CD4-positive, CD25-positive, alpha-beta regulatory T cell (primary cell): ENCODE measurements at regions not wholly inside any gene's neighbourhood (a gene's known extent, or its start where the extent isn't known, plus 50 kb on each side); places are given as distances from the start of the nearest gene placed in this dataset.
A peak's percentile ranks its signal among the peaks of the same experiment; 100 is the strongest.

Experiments used
- ATAC-seq, 2 donors: fragments of 150-1000 bp; cut with Tn5 transposase; one replicate each; pipeline ENCODE4 v1.10.0; 2021; ENCODE audit warnings: low read depth in 2 of 2, moderate number of reproducible peaks in 2 of 2, moderate library complexity in 1 of 2
- DNase-seq, 3 donors: peaks; one replicate each; pipeline versions ENCODE4 v3.0.0 to v3.0.0-alpha.2; 2012 to 2022; ENCODE audit warnings: mixed read lengths in 1 of 3
- H3K27ac ChIP-seq: one replicate; pipeline ENCODE4 v1.7.0; 2013; ENCODE audit warnings: mild to moderate bottlenecking, low read length; ENCODE audit not compliant: insufficient read depth, poor library complexity, severe bottlenecking
- H3K27me3 ChIP-seq: one replicate; pipeline ENCODE4 v1.7.0; 2013; ENCODE audit warnings: low read length; ENCODE audit not compliant: control insufficient read depth, insufficient read depth
- H3K36me3 ChIP-seq: one replicate; pipeline ENCODE4 v1.7.0; 2013; ENCODE audit warnings: mild to moderate bottlenecking, low read length, moderate library complexity; ENCODE audit not compliant: control insufficient read depth, insufficient read depth
- H3K4me1 ChIP-seq: 2 replicates; pipeline ENCODE4 v1.7.0; 2013; ENCODE audit warnings: mild to moderate bottlenecking, low read length; ENCODE audit not compliant: insufficient read depth, control insufficient read depth, poor library complexity, severe bottlenecking
- H3K4me3 ChIP-seq: one replicate; pipeline ENCODE4 v1.7.0; 2013; ENCODE audit warnings: low read depth, mild to moderate bottlenecking, low read length, moderate library complexity
- H3K9me3 ChIP-seq, 2 experiments: 1 replicate in 1 of 2; 2 replicates in 1 of 2; pipeline ENCODE4 v1.7.0; 2013; ENCODE audit warnings: low read length in 2 of 2, mild to moderate bottlenecking in 1 of 2, moderate library complexity in 1 of 2; ENCODE audit not compliant: control insufficient read depth in 2 of 2
- H3K27ac Mint-ChIP-seq, 3 donors: one replicate each; pipeline ENCODE4 v1.8.0; 2020 to 2022; ENCODE audit warnings: mild to moderate bottlenecking in 3 of 3, mixed read lengths in 3 of 3, moderate library complexity in 2 of 3
- H3K27me3 Mint-ChIP-seq: one replicate; pipeline ENCODE4 v1.8.0; 2022; ENCODE audit warnings: mild to moderate bottlenecking, mixed read lengths
- H3K36me3 Mint-ChIP-seq: one replicate; pipeline ENCODE4 v1.8.0; 2020; ENCODE audit warnings: mixed read lengths
- H3K4me1 Mint-ChIP-seq, 4 donors: one replicate each; pipeline ENCODE4 v1.8.0; 2020 to 2022; ENCODE audit warnings: mixed read lengths in 4 of 4, mild to moderate bottlenecking in 1 of 4
- H3K4me3 Mint-ChIP-seq, 4 donors: one replicate each; pipeline ENCODE4 v1.8.0; 2020 to 2022; ENCODE audit warnings: mild to moderate bottlenecking in 4 of 4, mixed read lengths in 4 of 4, moderate library complexity in 3 of 4
- H3K9me3 Mint-ChIP-seq, 7 donors: one replicate each; pipeline ENCODE4 v1.8.0; 2020 to 2022; ENCODE audit warnings: mixed read lengths in 7 of 7, mild to moderate bottlenecking in 3 of 7, moderate library complexity in 2 of 7

GRCh38 chr1:232259333-232259732 lies 370.6 kb downstream of the SIPA1L2 start:
- no peaks in the 10 kb centered on the region for H3K4me1 Mint-ChIP-seq

GRCh38 chr1:232252546-232253118 lies 377.3 kb downstream of the SIPA1L2 start:
- H3K4me1 Mint-ChIP-seq = no peaks in the 10 kb centered on the region
- Histone ChIP-seq H3K4me3 (no peak overlapping the region), H3K36me3 (no peaks in the 10 kb centered on the region), H3K27ac (no peak overlapping the region), H3K27me3 (peaks cover 1% of the 10 kb centered on the region), H3K4me1 (no peaks in the 10 kb centered on the region), H3K9me3 (no peaks in the 10 kb centered on the region)
- no peak overlapping the region for H3K27ac Mint-ChIP-seq
- ATAC-seq = no peak
- DNase-seq = no peak
- no peaks in the 10 kb centered on the region for H3K9me3 Mint-ChIP-seq
- no peak overlapping the region for H3K4me3 Mint-ChIP-seq
- peaks cover 8% of the 10 kb centered on the region for H3K27me3 Mint-ChIP-seq
- H3K36me3 Mint-ChIP-seq = no peaks in the 10 kb centered on the region

More at GRCh38 chr1:232259333-232259732, 370.6 kb downstream of the SIPA1L2 start:
- H3K36me3 Mint-ChIP-seq = no peaks in the 10 kb centered on the region
- H3K27ac Mint-ChIP-seq = peak overlapping the region in 1 of 3 donors; percentile 84
- H3K9me3 Mint-ChIP-seq = no peaks in the 10 kb centered on the region
- peaks cover 4% of the 10 kb centered on the region for H3K27me3 Mint-ChIP-seq
- Histone ChIP-seq H3K4me1 (no peaks in the 10 kb centered on the region), H3K27me3 (no peaks in the 10 kb centered on the region), H3K36me3 (no peaks in the 10 kb centered on the region), H3K4me3 (no peak overlapping the region), H3K27ac (no peak overlapping the region), H3K9me3 (no peaks in the 10 kb centered on the region)
- DNase-seq = no peak
- no peak overlapping the region for H3K4me3 Mint-ChIP-seq
- ATAC-seq = no peak

- no peak overlapping the region for H3K4me3 ChIP-seq
- Mint-ChIP-seq H3K4me1 (no peaks in the 10 kb centered on the region), H3K4me3 (no peak overlapping the region), H3K27me3 (peaks cover 4% of the 10 kb centered on the region), H3K36me3 (no peaks in the 10 kb centered on the region), H3K9me3 (no peaks in the 10 kb centered on the region), H3K27ac (no peak overlapping the region)
- no peaks in the 10 kb centered on the region for H3K36me3 ChIP-seq
- H3K4me1 ChIP-seq = no peaks in the 10 kb centered on the region
- no peak overlapping the region for H3K27ac ChIP-seq
- ATAC-seq = no peak
- no peak for DNase-seq
- H3K27me3 ChIP-seq = peaks cover 4% of the 10 kb centered on the region
- H3K9me3 ChIP-seq = no peaks in the 10 kb centered on the region
Observed at GRCh38 chr1:232250838-232251237, 379.1 kb downstream of the SIPA1L2 start.

GRCh38 chr1:232249861-232250777 lies 379.8 kb downstream of the SIPA1L2 start:
- Mint-ChIP-seq H3K36me3 (no peaks in the 10 kb centered on the region), H3K4me3 (no peak overlapping the region), H3K4me1 (no peaks in the 10 kb centered on the region), H3K27ac (no peak overlapping the region), H3K27me3 (peaks cover 4% of the 10 kb centered on the region), H3K9me3 (no peaks in the 10 kb centered on the region)
- H3K27me3 ChIP-seq = peaks cover 4% of the 10 kb centered on the region
- DNase-seq = no peak
- H3K36me3 ChIP-seq = no peaks in the 10 kb centered on the region
- H3K4me1 ChIP-seq = no peaks in the 10 kb centered on the region
- no peak overlapping the region for H3K4me3 ChIP-seq
- H3K9me3 ChIP-seq = no peaks in the 10 kb centered on the region
- no peak overlapping the region for H3K27ac ChIP-seq
- ATAC-seq = no peak

- DNase-seq (no peak), ATAC-seq (no peak)
- Mint-ChIP-seq H3K27me3 (peaks cover 4% of the 10 kb centered on the region), H3K9me3 (no peaks in the 10 kb centered on the region), H3K36me3 (no peaks in the 10 kb centered on the region), H3K27ac (no peak overlapping the region), H3K4me3 (no peak overlapping the region), H3K4me1 (no peaks in the 10 kb centered on the region)
- Histone ChIP-seq H3K36me3 (no peaks in the 10 kb centered on the region), H3K4me3 (no peak overlapping the region), H3K27me3 (peaks cover 4% of the 10 kb centered on the region), H3K4me1 (no peaks in the 10 kb centered on the region), H3K27ac (no peak overlapping the region), H3K9me3 (no peaks in the 10 kb centered on the region)
Observed at GRCh38 chr1:232249339-232249738, 380.6 kb downstream of the SIPA1L2 start.

GRCh38 chr1:232248276-232248820 lies 381.6 kb downstream of the SIPA1L2 start:
- no peaks in the 10 kb centered on the region for H3K36me3 Mint-ChIP-seq
- Histone ChIP-seq H3K27ac (no peak overlapping the region), H3K9me3 (no peaks in the 10 kb centered on the region), H3K4me3 (no peak overlapping the region), H3K4me1 (no peaks in the 10 kb centered on the region), H3K36me3 (no peaks in the 10 kb centered on the region), H3K27me3 (peaks cover 4% of the 10 kb centered on the region)
- H3K4me1 Mint-ChIP-seq = no peaks in the 10 kb centered on the region
- no peak for DNase-seq
- no peak overlapping the region for H3K4me3 Mint-ChIP-seq
- no peak for ATAC-seq
- H3K27ac Mint-ChIP-seq = no peak overlapping the region
- H3K9me3 Mint-ChIP-seq = no peaks in the 10 kb centered on the region
- H3K27me3 Mint-ChIP-seq = peaks cover 4% of the 10 kb centered on the region

- H3K9me3 ChIP-seq = no peaks in the 10 kb centered on the region
- no peaks in the 10 kb centered on the region for H3K4me1 Mint-ChIP-seq
- H3K27ac Mint-ChIP-seq = no peak overlapping the region
- H3K27me3 ChIP-seq = peaks cover 4% of the 10 kb centered on the region
- no peak overlapping the region for H3K4me3 Mint-ChIP-seq
- no peak overlapping the region for H3K27ac ChIP-seq
- DNase-seq (no peak), ATAC-seq (no peak)
- no peaks in the 10 kb centered on the region for H3K4me1 ChIP-seq
- H3K9me3 Mint-ChIP-seq = no peaks in the 10 kb centered on the region
- H3K36me3 Mint-ChIP-seq = no peaks in the 10 kb centered on the region
- peaks cover 4% of the 10 kb centered on the region for H3K27me3 Mint-ChIP-seq
- H3K4me3 ChIP-seq = no peak overlapping the region
- no peaks in the 10 kb centered on the region for H3K36me3 ChIP-seq
Observed at GRCh38 chr1:232247669-232248068, 382.3 kb downstream of the SIPA1L2 start.
